HepG2 (cell line): ENCODE measurements at regions not wholly inside any gene's neighbourhood (a gene's known extent, or its start where the extent isn't known, plus 50 kb on each side); places are given as distances from the start of the nearest gene placed in this dataset.

ENCODE experiments used
- ATAC-seq: fragments of 200-7000 bp; cut with Tn5 transposase; 3 replicates; pipeline ENCODE4 v1.9.1; 2020; ENCODE audit warnings: mild to moderate bottlenecking, moderate library complexity
- BruUV-seq: library from RNA; stranded (reverse); fragments of 400-500 nt; replicated peaks from 2 replicates; lab custom pipeline; 2021; lab: Mats Ljungman, UMichigan
- CTCF ChIA-PET: fragments of 300-600 bp; formaldehyde crosslinking; extraction: SDS; loops from one replicate; lab custom pipeline; 2021; ENCODE audit warnings: low total read pairs, inconsistent platforms, low intra/inter-chr PET ratio; lab: Yijun Ruan, JAX
- POLR2A ChIA-PET: fragments of 350-600 bp; sonication (Branson Sonifier 250); formaldehyde crosslinking; loops from one replicate; lab custom pipeline; 2020; ENCODE audit warnings: antibody characterized with exemption, inconsistent platforms; lab: Yijun Ruan, JAX
- DNase-seq: peaks from one replicate; pipeline ENCODE4 v3.0.0-alpha.2; 2015; ENCODE audit warnings: low spot score
- FAIRE-seq: peaks from 3 replicates; lab custom pipeline; 2011; peaks lifted over from hg19 to GRCh38; lab: Jason Lieb, UNC
- H2AFZ ChIP-seq: one replicate; pipeline ENCODE4 v1.6.1; 2011; ENCODE audit warnings: low read length, inconsistent platforms
- H3K27ac ChIP-seq: fragments of 300-600 bp; 3 replicates; pipeline ENCODE4 v1.8.0; 2011; ENCODE audit warnings: mixed run types, mild to moderate bottlenecking, mixed read lengths, low read length, inconsistent platforms; ENCODE audit not compliant: insufficient read depth; ENCODE audit errors: extremely low read length
- H3K27me3 ChIP-seq, 2 experiments: fragments of 200-600 bp in 1 of 2; 2 replicates in 1 of 2; 3 replicates in 1 of 2; pipeline versions ENCODE4 v1.6.0 to v1.8.0; 2011; ENCODE audit warnings: low read length in 2 of 2, mild to moderate bottlenecking in 2 of 2, moderate library complexity in 2 of 2, inconsistent platforms in 1 of 2; ENCODE audit not compliant: insufficient read depth in 2 of 2, control insufficient read depth in 1 of 2
- H3K36me3 ChIP-seq, 2 experiments: fragments of 200-600 bp in 1 of 2; replicated peaks in 1 of 2; 2 replicates in 1 of 2; 3 replicates in 1 of 2; pipeline versions ENCODE4 v1.5.1 to v1.8.0; 2011; ENCODE audit warnings: low read length in 2 of 2, inconsistent platforms in 1 of 2; ENCODE audit not compliant: insufficient read depth in 2 of 2, control insufficient read depth in 1 of 2
- H3K4me1 ChIP-seq: 2 replicates; pipeline ENCODE4 v1.5.1; 2012; ENCODE audit warnings: low read length, inconsistent platforms; ENCODE audit not compliant: insufficient read depth
- H3K4me2 ChIP-seq: 2 replicates; pipeline ENCODE4 v1.6.0; 2011; ENCODE audit warnings: low read depth, low read length, inconsistent platforms
- H3K4me3 ChIP-seq, 3 experiments: fragments of 200-600 bp in 1 of 3; sonication (generic), shearing (Covaris generic) in 1 of 3; replicated peaks in 1 of 3; 2 replicates each; pipeline ENCODE4 v1.5.1; 2011 to 2016; ENCODE audit warnings: low read length in 3 of 3, inconsistent platforms in 2 of 3, low read depth in 2 of 3, mild to moderate bottlenecking in 2 of 3, control low read depth in 1 of 3, mixed read lengths in 1 of 3; ENCODE audit not compliant: insufficient read depth in 1 of 3
- H3K79me2 ChIP-seq: one replicate; pipeline ENCODE4 v1.6.1; 2011; ENCODE audit warnings: low read length, inconsistent platforms; ENCODE audit not compliant: insufficient read depth
- H3K9ac ChIP-seq: 2 replicates; pipeline ENCODE4 v1.6.0; 2011; ENCODE audit warnings: mild to moderate bottlenecking, low read depth, low read length, inconsistent platforms; ENCODE audit not compliant: insufficient read depth
- H3K9me3 ChIP-seq: 2 replicates; pipeline ENCODE4 v1.5.1; 2012; ENCODE audit warnings: mild to moderate bottlenecking, low read length
- H4K20me1 ChIP-seq: 2 replicates; pipeline ENCODE4 v1.6.0; 2011; ENCODE audit warnings: inconsistent platforms, mild to moderate bottlenecking, low read length, moderate library complexity; ENCODE audit not compliant: insufficient read depth
- ATF7-NPFF ChIP-seq: sonication (generic); formaldehyde crosslinking; IDR thresholded peaks from 2 replicates; pipeline ENCODE4 v1.8.1; 2023; ENCODE audit warnings: mild to moderate bottlenecking, low read depth, missing genetic modification reagents, moderate library complexity
- FOXA1 ChIP-seq, 2 experiments: fragments of 450-650 bp in 1 of 2; sonication (generic) in 1 of 2; formaldehyde crosslinking in 1 of 2; IDR thresholded peaks; 2 replicates each; pipeline versions ENCODE4 v1.4.0 to v1.6.1; 2016 to 2020; ENCODE audit warnings: missing genetic modification reagents in 1 of 2
- ZHX1 ChIP-seq: sonication (generic); formaldehyde crosslinking; IDR thresholded peaks from 2 replicates; pipeline ENCODE4 v1.8.1; 2022; ENCODE audit warnings: low read depth, mild to moderate bottlenecking, missing genetic modification reagents
- ZNF501 ChIP-seq: sonication (generic); formaldehyde crosslinking; IDR thresholded peaks from 2 replicates; pipeline ENCODE4 v1.5.1; 2020; ENCODE audit warnings: mild to moderate bottlenecking, moderate library complexity, missing genetic modification reagents
- ZNF562 ChIP-seq: sonication (generic); formaldehyde crosslinking; IDR thresholded peaks from 2 replicates; pipeline ENCODE4 v1.8.0; 2022; ENCODE audit warnings: missing genetic modification reagents, borderline replicate concordance
- ZNF646 ChIP-seq: sonication (generic); formaldehyde crosslinking; IDR thresholded peaks from 2 replicates; pipeline ENCODE4 v1.9.0; 2021; ENCODE audit warnings: mild to moderate bottlenecking, missing genetic modification reagents
- ZNF781 ChIP-seq: sonication (generic); formaldehyde crosslinking; IDR thresholded peaks from 2 replicates; pipeline ENCODE4 v1.5.1; 2020; ENCODE audit warnings: borderline replicate concordance, mild to moderate bottlenecking, missing genetic modification reagents; ENCODE audit errors: not compliant biosample characterization
- WGBS: methylation state at CpG from one replicate; pipeline ENCODE4 v1.1.6; 2017; ENCODE audit warnings: low lambda C conversion rate; 5-methylcytosine and 5-hydroxymethylcytosine counted together
- in situ Hi-C: cut with HindIII; loops from 2 replicates; pipeline ENCODE4 v1.10.0; 2017; ENCODE audit warnings: low pct_unique_long_range_greater_than_20kb; ENCODE audit not compliant: extremely low pct_ligation_motif_present
- intact Hi-C: fragments of 100-400 bp; cut with micrococcal nuclease; formaldehyde crosslinking; loops from one replicate; pipeline ENCODE4 v1.10.0; 2022; ENCODE audit not compliant: unreplicated experiment

GRCh38 chr5:73336366-73336765 is 112.2 kb downstream of the FOXD1 start:
- FAIRE-seq: no peak
- TF ChIP-seq ZHX1 (no peak), ZNF562 (CRISPR knock-in tag) (no peak), ATF7-NPFF (CRISPR knock-in tag) (no peak), ZNF501 (CRISPR knock-in tag) (no peak), ZNF646 (CRISPR knock-in tag) (no peak), ZNF781 (CRISPR knock-in tag) (no peak), FOXA1 (IDR thresholded peaks at IDR 0.05) (no peak), FOXA1 (CRISPR knock-in tag; IDR thresholded peaks at IDR 0.05) (no peak)
- Histone ChIP-seq H3K4me2 (no peak overlapping the region), H4K20me1 (no peaks in the 10 kb centered on the region), H3K27ac (no peak overlapping the region), H3K9ac (no peak overlapping the region), H2AFZ (no peak overlapping the region), H3K4me1 (peaks cover 13% of the 10 kb centered on the region), H3K4me3 (no peak overlapping the region), H3K36me3 (no peaks in the 10 kb centered on the region), H3K9me3 (no peaks in the 10 kb centered on the region), H3K79me2 (no peaks in the 10 kb centered on the region), H3K27me3 (peaks cover 1 to 35% of the 10 kb centered on the region in 2 experiments; a peak in 4 of 5 replicates)
- intact Hi-C loops: no loop called here
- no peak for DNase-seq
- ChIA-PET POLR2A (no interaction called here), CTCF (no interaction called here)
- in situ Hi-C loops: no loop called here
- 3% methylated on average over 2 of the region's 2 CpGs for WGBS
- no TSS peak for BruUV-seq
- ATAC-seq: no peak
